ENCODE measurements at regions not wholly inside any gene's neighbourhood (a gene's known extent, or its start where the extent isn't known, plus 50 kb on each side); places are given as distances from the start of the nearest gene placed in this dataset.
"Not testable (repeated sequence)": the region's sequence is repeated elsewhere in the genome, so short reads cannot be mapped to it uniquely, and the experiment has no call there.

DNA sequence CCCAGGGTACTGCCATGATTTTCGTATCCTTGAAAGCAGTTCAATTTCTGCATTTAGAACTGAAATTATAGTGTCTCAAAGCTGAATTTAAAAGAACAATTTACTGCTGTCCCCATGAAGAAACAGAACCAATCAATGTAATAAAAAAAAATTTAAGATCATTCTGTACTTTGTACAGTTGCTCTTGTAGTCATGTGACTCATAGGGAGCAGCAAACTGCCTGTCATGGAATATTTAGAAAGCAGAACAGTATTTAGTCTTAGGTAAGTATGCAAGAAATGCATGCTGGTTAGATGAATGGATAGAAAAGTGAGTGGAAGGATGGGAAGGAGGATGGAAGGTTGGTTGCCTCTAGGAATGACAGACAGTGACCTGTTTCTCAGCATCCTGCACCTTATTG lies 450.9 kb downstream of the RAB38 start:
- H3K27me3 ChIP-seq (replicated peaks; ENCODE audit: control insufficient read depth, insufficient read depth, low read length): no peaks in the 10 kb centered on the region
- H3K4me3 ChIP-seq (replicated peaks; ENCODE audit: low read depth, low read length): no peak overlapping the region
- no peak for DNase-seq (ENCODE audit: extremely low read depth, insufficient read length)
- H3K36me3 ChIP-seq (ENCODE audit: control insufficient read depth, insufficient read depth, low read length): no peaks in the 10 kb centered on the region
- TF ChIP-seq, protein P1, sequence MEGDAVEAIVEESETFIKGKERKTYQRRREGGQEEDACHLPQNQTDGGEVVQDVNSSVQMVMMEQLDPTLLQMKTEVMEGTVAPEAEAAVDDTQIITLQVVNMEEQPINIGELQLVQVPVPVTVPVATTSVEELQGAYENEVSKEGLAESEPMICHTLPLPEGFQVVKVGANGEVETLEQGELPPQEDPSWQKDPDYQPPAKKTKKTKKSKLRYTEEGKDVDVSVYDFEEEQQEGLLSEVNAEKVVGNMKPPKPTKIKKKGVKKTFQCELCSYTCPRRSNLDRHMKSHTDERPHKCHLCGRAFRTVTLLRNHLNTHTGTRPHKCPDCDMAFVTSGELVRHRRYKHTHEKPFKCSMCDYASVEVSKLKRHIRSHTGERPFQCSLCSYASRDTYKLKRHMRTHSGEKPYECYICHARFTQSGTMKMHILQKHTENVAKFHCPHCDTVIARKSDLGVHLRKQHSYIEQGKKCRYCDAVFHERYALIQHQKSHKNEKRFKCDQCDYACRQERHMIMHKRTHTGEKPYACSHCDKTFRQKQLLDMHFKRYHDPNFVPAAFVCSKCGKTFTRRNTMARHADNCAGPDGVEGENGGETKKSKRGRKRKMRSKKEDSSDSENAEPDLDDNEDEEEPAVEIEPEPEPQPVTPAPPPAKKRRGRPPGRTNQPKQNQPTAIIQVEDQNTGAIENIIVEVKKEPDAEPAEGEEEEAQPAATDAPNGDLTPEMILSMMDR (IDR thresholded peaks at IDR 0.05; ENCODE audit: insufficient read depth, low read length, poor library complexity, severe bottlenecking): no peak

DNA sequence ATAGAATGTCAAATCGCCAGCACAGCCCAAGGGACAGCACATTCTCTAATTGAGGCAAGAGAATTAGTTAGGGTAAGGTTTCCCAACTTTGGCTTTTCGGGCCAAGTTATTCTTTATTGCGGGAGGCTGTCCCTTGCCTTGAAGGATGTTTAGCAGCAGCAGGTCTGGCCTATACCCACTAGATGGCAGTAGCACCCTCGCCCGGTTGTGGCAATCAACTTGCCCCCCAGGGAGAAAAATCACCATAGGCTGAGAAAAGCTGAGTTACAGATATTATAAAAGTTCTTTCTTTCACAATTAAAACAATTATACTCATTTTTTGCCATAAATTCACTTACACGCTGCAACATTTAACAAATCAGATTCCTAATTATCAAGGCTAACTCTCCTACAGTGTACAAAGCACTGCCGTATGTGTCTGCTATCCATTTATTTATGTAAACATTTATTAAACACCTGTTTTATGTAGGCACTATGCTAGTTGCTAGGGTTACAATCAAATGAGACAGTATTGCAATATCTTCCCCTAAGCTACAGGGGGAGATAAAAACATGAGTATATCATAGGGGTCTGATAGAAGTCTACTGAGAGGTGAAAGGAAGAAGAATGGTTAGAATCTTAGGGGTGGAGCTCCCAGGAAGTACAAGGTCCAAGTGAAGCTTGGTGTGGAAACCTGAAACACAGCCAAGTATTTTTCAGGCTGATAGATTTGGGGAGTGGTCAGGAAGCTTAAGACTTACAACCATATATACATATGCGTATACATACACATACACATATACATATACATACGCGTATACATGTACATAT lies 452.3 kb downstream of the RAB38 start:
- DNase-seq (ENCODE audit: extremely low read depth, insufficient read length): no peak
- TF ChIP-seq, protein P1 (IDR thresholded peaks at IDR 0.05; ENCODE audit: insufficient read depth, low read length, poor library complexity, severe bottlenecking): peak; percentile 91
- Histone ChIP-seq H3K36me3 (ENCODE audit: control insufficient read depth, insufficient read depth, low read length) (no peaks in the 10 kb centered on the region), H3K27me3 (replicated peaks; ENCODE audit: control insufficient read depth, insufficient read depth, low read length) (no peaks in the 10 kb centered on the region), H3K4me3 (replicated peaks; ENCODE audit: low read depth, low read length) (no peak overlapping the region)

DNA sequence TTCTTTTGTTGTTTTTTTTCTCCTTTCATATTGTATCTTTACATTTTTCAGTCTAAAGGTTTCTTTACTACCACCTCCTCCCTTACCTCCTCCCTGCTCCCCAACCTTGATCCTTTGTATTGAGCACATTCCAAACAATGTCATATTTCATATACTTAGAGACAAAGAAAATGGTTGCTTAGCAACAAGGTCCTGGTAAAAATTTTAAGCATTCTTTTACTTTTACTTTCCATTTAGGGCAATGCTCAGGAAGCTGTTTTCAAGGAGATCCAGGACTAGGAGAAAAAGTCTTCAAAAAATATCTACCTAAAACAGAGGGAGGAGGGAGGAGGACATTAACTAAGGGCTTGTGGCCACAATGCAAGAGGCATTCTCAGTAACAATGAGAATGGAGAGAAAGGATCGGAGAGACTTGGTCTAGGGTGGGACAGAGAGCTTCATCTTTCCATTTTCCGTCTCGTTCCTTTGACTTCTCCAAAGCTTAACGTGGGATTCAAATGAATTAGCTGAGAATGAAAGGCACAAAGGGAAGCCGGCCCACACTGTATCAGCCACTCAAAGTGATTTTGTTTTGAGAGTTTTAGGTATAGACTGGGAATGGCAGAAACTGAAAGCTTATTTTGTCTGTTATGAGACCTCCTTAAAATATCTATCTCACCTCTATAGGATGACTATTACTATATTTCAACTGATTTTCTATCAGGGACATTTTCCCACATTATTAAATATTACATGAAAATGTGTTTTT lies 455.7 kb downstream of the RAB38 start:
- H3K27me3 ChIP-seq (replicated peaks; ENCODE audit: control insufficient read depth, insufficient read depth, low read length): no peaks in the 10 kb centered on the region
- no peak for DNase-seq (ENCODE audit: extremely low read depth, insufficient read length)
- H3K4me3 ChIP-seq (replicated peaks; ENCODE audit: low read depth, low read length): peak overlapping the region; percentile 41
- TF ChIP-seq, protein P1 (IDR thresholded peaks at IDR 0.05; ENCODE audit: insufficient read depth, low read length, poor library complexity, severe bottlenecking): no peak
- H3K36me3 ChIP-seq (ENCODE audit: control insufficient read depth, insufficient read depth, low read length): no peaks in the 10 kb centered on the region

DNA sequence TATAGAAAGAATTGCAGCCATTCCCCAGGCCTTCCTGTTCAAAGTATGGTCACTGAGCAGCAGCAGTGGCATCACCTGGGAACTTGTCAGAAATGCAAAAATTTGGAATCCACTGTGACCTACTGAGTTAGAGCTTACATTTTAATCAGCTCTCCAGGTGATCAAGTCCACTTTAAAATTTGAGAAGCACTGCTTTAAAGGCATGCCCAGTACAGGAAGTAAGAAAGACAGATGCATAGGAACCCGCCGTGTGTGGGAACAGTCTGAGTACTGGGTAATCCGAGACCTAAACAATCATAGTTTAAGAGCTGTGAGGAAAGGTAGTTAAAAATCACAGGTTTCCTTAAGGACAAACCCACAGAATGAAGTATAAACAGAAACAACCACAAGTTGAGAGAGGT lies 462.4 kb downstream of the RAB38 start:
- DNase-seq (ENCODE audit: extremely low read depth, insufficient read length): no peak
- TF ChIP-seq, protein P1 (IDR thresholded peaks at IDR 0.05; ENCODE audit: insufficient read depth, low read length, poor library complexity, severe bottlenecking): no peak
- Histone ChIP-seq H3K4me3 (replicated peaks; ENCODE audit: low read depth, low read length) (no peak overlapping the region), H3K36me3 (ENCODE audit: control insufficient read depth, insufficient read depth, low read length) (no peaks in the 10 kb centered on the region), H3K27me3 (replicated peaks; ENCODE audit: control insufficient read depth, insufficient read depth, low read length) (no peaks in the 10 kb centered on the region)

DNA sequence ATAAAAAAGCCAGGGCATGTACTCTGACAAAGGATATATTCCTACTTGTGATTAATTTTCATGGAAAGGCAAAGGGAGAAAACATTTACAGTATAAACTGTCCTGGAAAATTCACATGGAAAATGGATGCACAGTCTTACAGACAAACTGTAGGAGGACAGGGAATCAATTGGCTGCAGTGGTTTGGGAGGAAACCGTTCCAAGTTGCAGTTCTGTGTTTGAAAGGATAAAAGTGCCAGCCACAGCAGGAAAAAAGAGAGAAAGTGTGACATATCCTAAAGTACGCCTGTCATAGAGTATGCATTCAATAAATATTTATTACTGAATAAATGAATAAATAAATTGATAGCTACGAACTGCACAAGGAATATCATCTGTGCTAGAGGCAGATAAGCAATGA lies 462.9 kb downstream of the RAB38 start:
- TF ChIP-seq, protein P1 (IDR thresholded peaks at IDR 0.05; ENCODE audit: insufficient read depth, low read length, poor library complexity, severe bottlenecking): no peak
- H3K27me3 ChIP-seq (replicated peaks; ENCODE audit: control insufficient read depth, insufficient read depth, low read length): no peaks in the 10 kb centered on the region
- DNase-seq (ENCODE audit: extremely low read depth, insufficient read length): no peak
- H3K36me3 ChIP-seq (ENCODE audit: control insufficient read depth, insufficient read depth, low read length): no peaks in the 10 kb centered on the region
- H3K4me3 ChIP-seq (replicated peaks; ENCODE audit: low read depth, low read length): no peak overlapping the region

DNA sequence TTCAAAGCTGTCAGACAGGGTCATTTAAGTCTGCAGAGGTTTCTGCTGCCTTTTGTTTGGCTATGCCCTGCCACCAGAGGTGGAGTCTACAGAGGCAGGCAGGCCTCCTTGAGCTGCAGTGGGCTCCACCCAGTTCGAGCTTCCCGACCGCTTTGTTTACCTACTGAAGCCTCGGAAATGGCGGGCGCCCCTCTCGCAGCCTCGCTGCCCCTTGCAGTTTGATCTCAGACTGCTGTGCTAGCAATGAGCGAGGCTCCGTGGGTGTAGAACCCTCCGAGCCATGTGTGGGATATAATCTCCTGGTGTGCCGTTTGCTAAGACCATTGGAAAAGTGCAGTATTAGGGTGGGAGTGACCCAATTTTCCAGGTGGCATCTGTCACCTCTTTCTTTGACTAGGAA lies 471.7 kb downstream of the RAB38 start:
- H3K36me3 ChIP-seq (ENCODE audit: control insufficient read depth, insufficient read depth, low read length); H3K27me3 ChIP-seq (replicated peaks; ENCODE audit: control insufficient read depth, insufficient read depth, low read length); DNase-seq (ENCODE audit: extremely low read depth, insufficient read length); H3K4me3 ChIP-seq (replicated peaks; ENCODE audit: low read depth, low read length): not testable (repeated sequence)
